ENCODE measurements at regions not wholly inside any gene's neighbourhood (a gene's known extent, or its start where the extent isn't known, plus 50 kb on each side); places are given as distances from the start of the nearest gene placed in this dataset.
"Not testable (repeated sequence)": the region's sequence is repeated elsewhere in the genome, so short reads cannot be mapped to it uniquely, and the experiment has no call there.

DNA sequence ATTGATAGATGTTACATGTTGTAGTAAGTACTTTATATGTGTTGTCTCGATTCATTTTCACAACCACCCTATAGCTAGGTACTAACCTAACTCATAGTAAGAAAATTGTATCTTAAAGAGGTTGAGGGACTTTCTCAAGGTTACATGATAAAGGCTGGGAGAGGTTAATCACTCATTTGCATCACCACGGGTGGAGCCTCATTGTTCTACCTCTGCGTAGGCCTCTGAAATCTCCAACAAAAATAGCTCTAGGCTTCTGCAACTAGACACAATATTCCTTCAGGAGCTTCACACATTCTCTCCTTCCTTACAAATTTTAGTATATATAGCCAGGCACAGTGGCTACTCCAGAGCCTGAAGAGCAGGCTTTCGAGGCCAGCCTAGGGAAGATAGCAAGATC is 408.9 kb upstream of the ANO5 start:
- no peak for DNase-seq (ENCODE audit: low read depth)
- TF ChIP-seq, protein P1, sequence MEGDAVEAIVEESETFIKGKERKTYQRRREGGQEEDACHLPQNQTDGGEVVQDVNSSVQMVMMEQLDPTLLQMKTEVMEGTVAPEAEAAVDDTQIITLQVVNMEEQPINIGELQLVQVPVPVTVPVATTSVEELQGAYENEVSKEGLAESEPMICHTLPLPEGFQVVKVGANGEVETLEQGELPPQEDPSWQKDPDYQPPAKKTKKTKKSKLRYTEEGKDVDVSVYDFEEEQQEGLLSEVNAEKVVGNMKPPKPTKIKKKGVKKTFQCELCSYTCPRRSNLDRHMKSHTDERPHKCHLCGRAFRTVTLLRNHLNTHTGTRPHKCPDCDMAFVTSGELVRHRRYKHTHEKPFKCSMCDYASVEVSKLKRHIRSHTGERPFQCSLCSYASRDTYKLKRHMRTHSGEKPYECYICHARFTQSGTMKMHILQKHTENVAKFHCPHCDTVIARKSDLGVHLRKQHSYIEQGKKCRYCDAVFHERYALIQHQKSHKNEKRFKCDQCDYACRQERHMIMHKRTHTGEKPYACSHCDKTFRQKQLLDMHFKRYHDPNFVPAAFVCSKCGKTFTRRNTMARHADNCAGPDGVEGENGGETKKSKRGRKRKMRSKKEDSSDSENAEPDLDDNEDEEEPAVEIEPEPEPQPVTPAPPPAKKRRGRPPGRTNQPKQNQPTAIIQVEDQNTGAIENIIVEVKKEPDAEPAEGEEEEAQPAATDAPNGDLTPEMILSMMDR (conservative IDR thresholded peaks at IDR 0.05; ENCODE audit: control insufficient read depth, insufficient read depth, low read depth, low read length) = no peak

DNA sequence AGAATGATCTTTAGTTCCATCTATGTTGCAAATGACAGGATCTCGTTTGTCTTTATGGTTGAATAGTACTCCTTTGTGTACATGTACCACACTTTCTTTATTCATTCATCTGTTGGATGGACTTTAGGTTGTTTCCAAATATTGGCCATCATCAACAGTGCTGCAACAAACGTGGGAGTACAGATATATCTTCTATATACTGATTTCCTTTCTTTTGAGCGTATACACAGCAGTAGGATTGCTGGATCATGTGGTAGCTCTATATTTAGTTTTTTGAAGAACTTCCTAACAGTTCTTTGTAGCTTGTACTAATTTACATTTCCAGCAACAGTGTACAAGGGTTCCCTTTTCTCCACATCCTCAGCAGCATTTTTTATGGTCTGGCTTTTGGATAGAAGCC is 407.5 kb upstream of the ANO5 start:
- DNase-seq (ENCODE audit: low read depth) = no peak
- TF ChIP-seq, protein P1 (conservative IDR thresholded peaks at IDR 0.05; ENCODE audit: control insufficient read depth, insufficient read depth, low read depth, low read length) = no peak
- no peak overlapping the region for H3K4me3 ChIP-seq (ENCODE audit: control insufficient read depth, low read depth, low read length)

More for the DNA sequence above, 408.9 kb upstream of the ANO5 start:
- no peak overlapping the region for H3K4me3 ChIP-seq (ENCODE audit: control insufficient read depth, low read depth, low read length)

DNA sequence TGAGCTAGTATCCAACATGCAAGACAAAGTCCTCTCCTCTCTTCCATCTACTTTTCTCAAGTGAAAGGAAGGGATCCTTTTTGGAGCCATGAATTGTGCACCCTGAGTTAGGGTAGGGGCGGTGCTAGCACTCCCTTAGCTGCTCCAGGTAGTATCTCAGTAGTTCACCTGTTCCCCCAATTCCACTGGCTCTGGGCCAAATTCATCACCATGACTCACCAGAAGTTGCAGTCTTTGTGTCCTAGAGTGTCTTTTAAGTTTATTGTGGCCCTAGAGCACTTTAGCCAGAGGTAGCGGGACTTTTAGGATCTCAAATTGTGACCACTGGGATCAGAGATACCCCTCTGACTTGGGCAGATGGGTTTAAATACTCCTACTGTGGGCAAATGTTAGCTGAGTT is 398.6 kb upstream of the ANO5 start:
- no peak for DNase-seq (ENCODE audit: low read depth)
- no peak overlapping the region for H3K4me3 ChIP-seq (ENCODE audit: control insufficient read depth, low read depth, low read length)
- TF ChIP-seq, protein P1 (conservative IDR thresholded peaks at IDR 0.05; ENCODE audit: control insufficient read depth, insufficient read depth, low read depth, low read length) = no peak

DNA sequence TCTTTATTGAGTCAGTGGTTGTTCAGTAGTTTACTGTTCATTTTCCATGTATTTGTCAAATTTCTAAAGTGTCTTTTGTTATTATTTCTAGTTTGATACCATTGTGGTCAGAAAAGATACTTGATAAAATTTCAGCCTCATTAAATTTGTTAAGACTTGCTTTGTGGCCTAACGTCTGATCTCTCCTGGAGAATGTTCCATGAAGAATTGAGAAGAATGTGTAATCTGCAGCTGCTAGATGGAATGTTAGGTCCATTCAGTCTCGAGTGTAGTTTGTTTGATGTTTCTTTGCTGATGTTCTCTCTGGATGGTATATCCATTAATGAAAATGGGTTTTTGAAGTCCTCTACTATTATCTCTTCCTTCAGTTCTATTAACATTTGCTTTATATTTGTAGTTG is 394.7 kb upstream of the ANO5 start:
- H3K4me3 ChIP-seq (ENCODE audit: control insufficient read depth, low read depth, low read length) = no peak overlapping the region
- TF ChIP-seq, protein P1 (conservative IDR thresholded peaks at IDR 0.05; ENCODE audit: control insufficient read depth, insufficient read depth, low read depth, low read length) = no peak
- no peak for DNase-seq (ENCODE audit: low read depth)

DNA sequence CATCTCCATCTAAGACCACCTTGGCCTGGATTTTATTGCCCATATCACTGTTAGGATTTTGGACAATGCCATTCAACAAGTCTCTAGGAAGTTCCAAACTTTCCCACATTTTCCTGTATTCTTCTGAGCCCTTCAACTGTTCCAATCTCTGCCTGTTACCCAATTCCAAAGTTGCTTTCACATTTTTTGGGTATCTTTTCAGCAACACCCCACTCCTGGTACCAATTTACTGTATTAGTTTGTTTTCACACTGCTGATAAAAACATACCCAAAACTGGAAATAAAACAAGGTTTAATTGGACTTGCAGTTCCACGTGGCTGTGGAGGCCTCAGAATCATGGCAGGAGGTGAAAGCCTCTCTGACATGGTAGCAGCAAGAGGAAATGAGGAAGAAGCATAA is 388.4 kb upstream of the ANO5 start:
- DNase-seq (ENCODE audit: low read depth); H3K4me3 ChIP-seq (ENCODE audit: control insufficient read depth, low read depth, low read length): not testable (repeated sequence)

DNA sequence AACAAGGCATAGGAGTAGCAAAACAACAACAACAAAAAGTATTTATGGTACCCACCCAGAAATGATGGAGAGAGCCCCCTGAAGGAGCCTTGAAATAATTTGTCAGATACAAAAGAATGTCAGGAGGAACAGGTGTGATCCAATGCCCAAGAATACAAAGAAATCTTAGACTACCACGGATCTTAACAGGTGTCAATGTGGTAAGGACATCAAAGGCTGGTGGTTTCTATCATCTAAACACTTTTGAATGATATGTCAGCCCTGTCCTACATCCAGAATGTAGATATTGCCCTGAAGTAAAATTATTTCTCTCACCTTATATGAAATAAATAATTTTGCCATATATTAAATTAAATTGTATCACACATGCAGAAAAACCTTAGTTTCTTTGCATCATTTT is 386.4 kb upstream of the ANO5 start:
- TF ChIP-seq, protein P1 (conservative IDR thresholded peaks at IDR 0.05; ENCODE audit: control insufficient read depth, insufficient read depth, low read depth, low read length) = no peak
- no peak overlapping the region for H3K4me3 ChIP-seq (ENCODE audit: control insufficient read depth, low read depth, low read length)
- DNase-seq (ENCODE audit: low read depth) = no peak

DNA sequence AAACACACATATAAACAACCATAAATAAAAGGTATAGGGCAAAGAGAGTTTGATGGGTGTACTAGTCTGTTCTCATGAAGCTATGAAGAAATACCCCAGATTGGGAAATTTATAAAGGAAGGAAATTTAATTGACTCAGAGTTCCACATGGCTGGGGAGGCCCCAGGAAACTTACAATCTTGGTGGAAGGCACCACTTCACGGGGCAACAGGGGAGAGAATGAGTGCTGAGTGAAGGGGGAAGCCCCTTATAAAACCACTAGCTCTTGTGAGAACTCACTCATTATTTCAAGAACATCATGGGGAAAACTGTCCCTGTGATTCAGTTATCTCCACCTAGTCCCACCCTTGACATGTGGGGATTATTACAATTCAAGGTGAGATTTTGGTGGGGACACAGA is 385.9 kb upstream of the ANO5 start:
- no peak for DNase-seq (ENCODE audit: low read depth)
- no peak overlapping the region for H3K4me3 ChIP-seq (ENCODE audit: control insufficient read depth, low read depth, low read length)
- TF ChIP-seq, protein P1 (conservative IDR thresholded peaks at IDR 0.05; ENCODE audit: control insufficient read depth, insufficient read depth, low read depth, low read length) = no peak
